ENCODE measurements at regions not wholly inside any gene's neighbourhood (a gene's known extent, or its start where the extent isn't known, plus 50 kb on each side); places are given as distances from the start of the nearest gene placed in this dataset.

- H3K27me3 ChIP-seq (ENCODE audit: control insufficient read depth, insufficient read depth, low read length), result no peaks in the 10 kb centered on the region
- H3K36me3 ChIP-seq (ENCODE audit: control insufficient read depth, insufficient read depth, low read length), result no peaks in the 10 kb centered on the region
- no peak overlapping the region for H3K27ac ChIP-seq (ENCODE audit: insufficient read depth, low read length)
- H4K20me1 ChIP-seq (ENCODE audit: control insufficient read depth, extremely low read depth, insufficient read depth, low read length), result no peaks in the 10 kb centered on the region
- no peaks in the 10 kb centered on the region for H3K4me1 ChIP-seq (ENCODE audit: control insufficient read depth, extremely low read depth, insufficient read depth, low read length)
- H2AFZ ChIP-seq (ENCODE audit: low read length), result no peak overlapping the region
- no peaks in the 10 kb centered on the region for H3K79me2 ChIP-seq (ENCODE audit: control insufficient read depth, insufficient read depth, low read length)
- DNase-seq (ENCODE audit: low read depth in 2 of 2), result no peak
- no peaks in the 10 kb centered on the region for H3K9me3 ChIP-seq (ENCODE audit: control insufficient read depth, insufficient read depth, low read depth, low read length)
- H3K9ac ChIP-seq (ENCODE audit: insufficient read depth, low read length), result no peak overlapping the region
- no peak overlapping the region for H3K4me3 ChIP-seq (replicated peaks in 1 of 4; ENCODE audit: control extremely low read depth in 1 of 4, insufficient read depth in 1 of 4, low read depth in 3 of 4, low read length in 4 of 4)
- no peak for TF ChIP-seq EZH2 (IDR thresholded peaks at IDR 0.05; ENCODE audit: low read length, missing control alignments)
- no peak overlapping the region for H3K4me2 ChIP-seq (ENCODE audit: extremely low read depth, insufficient read depth, low read length)
These were observed 84.4 kb upstream of the CCL1 start for GRCh38 chr17:34447406-34447805.

- DNase-seq (ENCODE audit: low read depth in 2 of 2), result no peak
- no peak overlapping the region for H3K27ac ChIP-seq (ENCODE audit: insufficient read depth, low read length)
- no peaks in the 10 kb centered on the region for H3K27me3 ChIP-seq (ENCODE audit: control insufficient read depth, insufficient read depth, low read length)
- H3K79me2 ChIP-seq (ENCODE audit: control insufficient read depth, insufficient read depth, low read length), result no peaks in the 10 kb centered on the region
- no peaks in the 10 kb centered on the region for H4K20me1 ChIP-seq (ENCODE audit: control insufficient read depth, extremely low read depth, insufficient read depth, low read length)
- no peak overlapping the region for H3K9ac ChIP-seq (ENCODE audit: insufficient read depth, low read length)
- H3K9me3 ChIP-seq (ENCODE audit: control insufficient read depth, insufficient read depth, low read depth, low read length), result no peaks in the 10 kb centered on the region
- TF ChIP-seq EZH2 (IDR thresholded peaks at IDR 0.05; ENCODE audit: low read length, missing control alignments), result no peak
- TF ChIP-seq CTCF (conservative IDR thresholded peaks at IDR 0.05 in 1 of 2, IDR thresholded peaks at IDR 0.05 in 1 of 2; ENCODE audit: low read depth in 1 of 2, low read length in 2 of 2), result no peak
- no peaks in the 10 kb centered on the region for H3K36me3 ChIP-seq (ENCODE audit: control insufficient read depth, insufficient read depth, low read length)
- H3K4me1 ChIP-seq (ENCODE audit: control insufficient read depth, extremely low read depth, insufficient read depth, low read length), result no peaks in the 10 kb centered on the region
- H2AFZ ChIP-seq (ENCODE audit: low read length), result no peak overlapping the region
- H3K4me3 ChIP-seq (replicated peaks in 1 of 4; ENCODE audit: control extremely low read depth in 1 of 4, insufficient read depth in 1 of 4, low read depth in 3 of 4, low read length in 4 of 4), result no peak overlapping the region
- H3K4me2 ChIP-seq (ENCODE audit: extremely low read depth, insufficient read depth, low read length), result no peak overlapping the region
These were observed 82.1 kb upstream of the CCL1 start for GRCh38 chr17:34445101-34445500.

- no peaks in the 10 kb centered on the region for H3K9me3 ChIP-seq (ENCODE audit: control insufficient read depth, insufficient read depth, low read depth, low read length)
- TF ChIP-seq CTCF (conservative IDR thresholded peaks at IDR 0.05 in 1 of 2, IDR thresholded peaks at IDR 0.05 in 1 of 2; ENCODE audit: low read depth in 1 of 2, low read length in 2 of 2) (no peak), EZH2 (IDR thresholded peaks at IDR 0.05; ENCODE audit: low read length, missing control alignments) (no peak)
These were observed 80.8 kb upstream of the CCL1 start for GRCh38 chr17:34443619-34444469.

More at GRCh38 chr17:34443619-34444469, 80.8 kb upstream of the CCL1 start:
- Histone ChIP-seq H3K9ac (ENCODE audit: insufficient read depth, low read length) (no peak overlapping the region), H3K36me3 (ENCODE audit: control insufficient read depth, insufficient read depth, low read length) (no peaks in the 10 kb centered on the region), H3K27ac (ENCODE audit: insufficient read depth, low read length) (no peak overlapping the region), H3K4me2 (ENCODE audit: extremely low read depth, insufficient read depth, low read length) (no peak overlapping the region), H3K27me3 (ENCODE audit: control insufficient read depth, insufficient read depth, low read length) (no peaks in the 10 kb centered on the region), H4K20me1 (ENCODE audit: control insufficient read depth, extremely low read depth, insufficient read depth, low read length) (no peaks in the 10 kb centered on the region), H3K4me1 (ENCODE audit: control insufficient read depth, extremely low read depth, insufficient read depth, low read length) (no peaks in the 10 kb centered on the region), H3K79me2 (ENCODE audit: control insufficient read depth, insufficient read depth, low read length) (no peaks in the 10 kb centered on the region), H3K4me3 (replicated peaks in 1 of 4; ENCODE audit: control extremely low read depth in 1 of 4, insufficient read depth in 1 of 4, low read depth in 3 of 4, low read length in 4 of 4) (no peak overlapping the region), H2AFZ (ENCODE audit: low read length) (no peak overlapping the region)
- DNase-seq (ENCODE audit: low read depth in 2 of 2), result no peak

Data from fibroblast of lung (primary cell).